UCSD-AML1 (cell line): ENCODE measurements at regions not wholly inside any gene's neighbourhood (a gene's known extent, or its start where the extent isn't known, plus 50 kb on each side); places are given as distances from the start of the nearest gene placed in this dataset.
"Not testable (repeated sequence)": the region's sequence is repeated elsewhere in the genome, so short reads cannot be mapped to it uniquely, and the experiment has no call there.

Experiments used
- DNase-seq: peaks from one replicate; lab custom pipeline; 2025; ENCODE audit not compliant: unreplicated experiment; lab: John Stamatoyannopoulos, UW

- DNase-seq: not testable (repeated sequence)
Measured at GRCh38 chr5:177941386-177941785, 54.7 kb downstream of the PROP1 start.

GRCh38 chr5:177939246-177940171, 56.5 kb downstream of the PROP1 start:
- DNase-seq: peak; percentile 51

- DNase-seq: not testable (repeated sequence)
Measured at GRCh38 chr5:177938767-177939166, 57.3 kb downstream of the PROP1 start.

DNA sequence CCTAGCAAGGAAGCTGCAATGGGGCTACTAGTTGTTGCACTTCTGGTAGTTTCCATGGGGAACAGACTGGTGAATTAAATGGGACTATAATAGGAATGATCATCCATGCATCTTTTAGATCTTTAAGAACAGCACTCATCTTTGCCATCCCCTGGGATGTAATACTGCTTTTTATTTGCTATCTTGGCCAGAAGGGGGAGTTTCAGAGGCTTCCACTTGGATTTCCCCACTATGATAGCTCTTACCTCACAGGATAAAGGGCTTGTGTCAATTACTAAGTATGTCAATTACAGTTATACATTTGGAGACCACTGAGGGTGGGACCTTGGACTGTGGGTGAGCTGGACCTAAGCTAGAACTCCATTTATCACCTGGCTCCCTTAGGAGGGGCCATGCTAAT, 61.8 kb downstream of the PROP1 start:
- DNase-seq: not testable (repeated sequence)

DNA sequence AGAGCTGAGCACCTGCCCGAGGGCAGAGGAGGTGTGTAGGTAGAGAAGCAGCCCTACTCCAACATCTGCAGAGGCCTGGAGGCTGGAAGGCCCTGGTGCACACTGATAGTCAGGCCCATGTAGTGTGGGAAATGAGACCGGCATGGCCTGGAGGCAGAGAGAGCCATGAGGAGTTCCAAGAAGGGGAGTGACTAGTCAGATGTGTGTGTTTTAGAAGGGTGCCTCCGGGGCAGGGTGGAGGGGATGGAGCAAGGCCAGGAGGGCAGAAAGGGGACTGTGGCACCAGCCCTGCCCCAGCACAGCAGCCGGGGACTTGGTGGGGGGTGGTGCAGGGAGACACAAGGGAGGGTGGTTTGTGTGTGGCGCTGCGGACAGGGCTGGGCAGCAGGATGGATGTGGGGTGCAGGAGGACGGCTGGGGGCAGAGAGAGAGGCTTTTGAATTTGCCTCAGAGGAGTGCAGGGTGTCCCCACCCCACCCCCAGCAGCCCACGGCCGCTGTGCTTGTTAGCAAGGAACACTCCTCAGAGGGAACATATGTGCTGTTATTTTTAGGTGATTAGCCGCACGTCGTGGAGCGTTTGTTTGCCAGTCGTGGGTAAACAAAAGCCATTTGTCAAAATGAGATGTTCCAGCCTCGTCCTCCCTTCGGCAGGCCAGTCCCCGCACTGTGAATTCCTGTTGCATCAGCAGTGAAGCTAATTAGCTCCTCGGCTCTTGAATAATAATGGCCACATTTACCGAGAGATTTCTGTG, 65.6 kb downstream of the PROP1 start:
- DNase-seq: not testable (repeated sequence)

- not testable (repeated sequence) for DNase-seq
Measured at GRCh38 chr5:177929618-177930017, 66.4 kb downstream of the PROP1 start.

GRCh38 chr5:177927500-177927899, 68.5 kb downstream of the PROP1 start:
- DNase-seq: not testable (repeated sequence)

DNA sequence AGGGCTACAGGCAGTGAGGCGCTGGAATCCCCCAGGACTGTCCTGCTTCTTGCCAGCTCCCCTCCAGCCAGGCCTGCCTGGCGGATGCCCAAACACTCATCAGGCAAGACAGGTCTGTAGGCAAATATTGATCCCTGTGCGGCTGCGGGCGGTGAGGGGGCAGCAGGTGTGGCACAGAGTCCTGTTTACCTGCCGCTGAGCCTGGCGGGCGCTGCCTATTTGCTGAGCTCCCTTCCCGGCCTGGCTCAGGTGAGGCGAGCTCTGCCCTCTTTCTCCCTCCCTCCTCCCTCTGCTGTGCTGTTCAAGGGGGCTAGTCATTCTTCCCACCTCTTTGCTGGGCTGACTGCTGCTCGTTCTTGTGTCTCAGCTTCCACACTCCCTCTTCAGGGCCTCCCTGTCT, 71.5 kb downstream of the PROP1 start:
- DNase-seq: not testable (repeated sequence)

- DNase-seq: not testable (repeated sequence)
Measured at GRCh38 chr5:177923837-177924236, 72.2 kb downstream of the PROP1 start.

DNA sequence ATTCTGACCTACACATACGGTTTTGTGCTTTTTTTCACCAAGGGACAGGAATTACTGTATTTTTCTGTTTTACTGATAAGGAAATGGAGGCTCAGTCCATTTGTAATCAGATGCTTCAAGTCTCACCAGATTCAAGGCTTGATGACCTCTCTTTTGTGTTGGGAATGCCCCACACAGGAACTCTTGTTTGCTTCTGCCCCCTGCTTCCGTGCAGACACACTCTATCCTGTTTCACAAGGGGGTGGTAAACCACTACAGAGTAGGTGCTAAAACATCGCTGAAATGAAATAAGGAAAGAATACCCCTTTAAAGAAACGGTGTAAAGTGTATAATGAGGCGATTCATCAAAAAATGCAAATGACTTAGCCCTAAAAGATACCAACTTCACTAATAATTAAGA, 72.9 kb downstream of the PROP1 start:
- not testable (repeated sequence) for DNase-seq

DNA sequence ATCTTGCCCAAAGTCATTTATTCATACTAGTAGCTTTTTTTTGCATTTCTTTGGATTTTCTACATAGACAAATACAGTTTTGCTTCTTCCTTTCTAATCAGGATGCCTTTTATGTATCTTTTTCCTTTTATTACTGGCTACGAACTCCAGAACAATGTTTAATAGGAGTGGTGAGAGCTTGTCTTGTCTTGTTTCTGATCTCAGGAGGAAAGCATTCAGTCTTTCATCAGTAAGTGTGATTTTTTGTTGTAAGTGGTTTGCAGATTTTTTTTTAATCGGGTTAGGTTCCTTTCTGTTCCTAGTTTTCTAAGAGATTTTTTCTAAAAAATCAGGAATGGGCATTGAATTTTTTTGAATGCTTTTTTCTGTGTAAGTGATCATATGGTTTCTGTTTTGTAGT, 86.8 kb downstream of the PROP1 start:
- DNase-seq: not testable (repeated sequence)

DNA sequence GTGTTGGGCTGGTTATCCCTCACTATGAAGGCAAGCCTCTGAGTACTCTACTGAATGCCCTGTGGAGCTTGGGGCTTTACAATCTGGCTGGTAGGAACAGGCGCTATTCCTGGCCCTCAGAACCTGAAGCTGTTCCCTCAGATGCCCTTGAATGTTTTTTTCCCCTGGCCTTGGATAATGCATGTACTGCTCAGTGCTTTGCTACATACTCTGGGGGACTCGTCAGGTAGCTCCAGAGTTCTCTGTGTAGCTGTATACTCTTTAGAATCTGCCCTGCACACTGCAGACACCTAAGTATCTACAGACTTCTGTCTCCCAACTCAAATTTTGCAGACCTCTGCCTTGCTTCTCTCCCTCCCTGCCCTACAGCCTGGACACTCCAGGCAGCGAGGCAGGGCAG, 93.2 kb downstream of the PROP1 start:
- DNase-seq: not testable (repeated sequence)

DNA sequence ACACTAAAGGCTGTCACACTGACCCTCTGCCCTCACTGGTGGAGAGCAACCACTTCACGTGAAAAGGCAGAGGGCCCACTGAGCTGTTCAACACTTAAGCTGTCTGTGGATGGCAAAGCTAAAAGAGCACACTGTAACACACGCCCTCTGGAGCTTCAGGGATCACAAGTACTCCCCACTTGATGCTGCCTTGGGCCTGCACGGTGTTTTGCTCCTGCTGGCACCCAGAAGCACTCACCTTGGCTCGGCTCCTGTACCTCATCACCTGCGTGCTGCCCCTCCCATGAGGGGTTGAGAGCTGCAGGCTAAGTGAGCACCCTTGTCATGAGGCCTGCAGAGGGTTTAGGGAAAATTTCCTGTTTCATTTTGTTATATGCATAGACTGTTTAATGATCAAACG, 96.0 kb downstream of the PROP1 start:
- not testable (repeated sequence) for DNase-seq

DNA sequence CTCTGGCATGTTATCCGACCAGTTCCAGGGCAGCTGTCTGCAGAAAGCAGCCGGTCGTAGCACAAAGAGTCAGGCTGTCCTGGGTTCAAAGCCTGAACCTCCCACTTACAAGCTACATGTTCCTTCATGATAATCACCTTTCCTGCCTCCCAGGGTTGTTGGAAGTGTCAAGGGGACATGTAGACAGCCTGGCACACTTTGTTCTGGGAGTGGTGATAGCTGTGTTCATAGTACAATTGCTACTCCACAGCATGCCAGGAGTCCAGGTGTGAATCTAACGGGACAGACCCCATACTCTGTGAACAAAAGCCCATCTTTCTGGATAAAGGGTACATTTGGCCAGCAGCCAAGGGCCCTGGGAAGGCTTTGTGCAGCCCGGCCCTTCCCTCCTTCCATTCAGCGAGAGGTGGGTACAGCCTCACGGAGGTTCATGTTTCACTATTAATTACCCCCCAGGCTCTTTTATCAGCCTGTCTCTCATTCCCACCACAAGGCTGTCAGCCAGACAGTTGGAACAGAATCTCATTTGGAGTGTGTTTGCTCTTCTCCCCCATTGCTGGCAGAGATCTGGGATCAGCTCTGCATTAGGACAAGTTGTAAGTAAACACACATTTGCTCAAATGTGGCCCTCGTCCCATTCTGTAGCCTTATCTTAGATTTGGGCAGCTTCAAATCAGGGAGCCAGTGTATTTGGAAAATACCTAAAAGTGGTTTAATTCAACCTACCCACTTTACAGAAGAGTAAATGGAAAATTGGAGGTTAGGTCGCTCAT, 101.2 kb downstream of the PROP1 start:
- not testable (repeated sequence) for DNase-seq

DNA sequence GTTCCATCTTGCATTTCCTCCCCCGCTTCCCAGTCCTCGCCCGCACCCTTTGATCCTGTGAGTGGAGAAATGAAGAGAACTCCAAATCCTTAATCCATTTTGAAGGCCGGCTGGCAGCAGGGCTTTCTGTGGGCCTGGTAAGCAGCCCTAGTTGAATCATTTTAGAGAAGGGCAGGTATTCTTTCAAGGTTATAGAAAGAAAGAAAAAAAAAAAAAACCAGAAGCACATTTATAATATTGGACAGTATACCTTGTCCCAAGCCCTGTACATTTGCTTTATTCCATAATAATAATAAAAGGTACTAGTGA, 103.7 kb downstream of the PROP1 start:
- DNase-seq: not testable (repeated sequence)

GRCh38 chr5:177891547-177892356, 104.3 kb downstream of the PROP1 start:
- DNase-seq: not testable (repeated sequence)

DNA sequence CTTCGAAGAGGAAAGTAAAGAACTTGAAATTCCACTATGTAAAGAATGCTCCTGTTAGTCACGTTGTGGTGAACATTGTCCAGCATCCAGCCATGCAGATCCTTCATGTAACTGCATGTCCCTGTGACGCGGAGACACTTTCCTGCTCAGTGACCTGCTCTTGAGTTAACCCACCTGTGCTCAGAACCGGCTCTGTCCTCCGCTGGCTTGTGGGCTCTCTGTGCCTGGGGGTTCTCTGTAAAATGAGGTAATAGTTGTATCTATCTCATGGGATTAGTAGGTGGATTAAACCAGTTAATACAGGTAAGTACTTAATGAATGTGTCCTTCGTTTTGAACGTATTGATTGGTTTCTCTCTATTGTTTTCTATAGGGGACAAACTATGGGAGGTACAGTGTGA, 100.6 kb upstream of the FAM153A start:
- DNase-seq: not testable (repeated sequence)

DNA sequence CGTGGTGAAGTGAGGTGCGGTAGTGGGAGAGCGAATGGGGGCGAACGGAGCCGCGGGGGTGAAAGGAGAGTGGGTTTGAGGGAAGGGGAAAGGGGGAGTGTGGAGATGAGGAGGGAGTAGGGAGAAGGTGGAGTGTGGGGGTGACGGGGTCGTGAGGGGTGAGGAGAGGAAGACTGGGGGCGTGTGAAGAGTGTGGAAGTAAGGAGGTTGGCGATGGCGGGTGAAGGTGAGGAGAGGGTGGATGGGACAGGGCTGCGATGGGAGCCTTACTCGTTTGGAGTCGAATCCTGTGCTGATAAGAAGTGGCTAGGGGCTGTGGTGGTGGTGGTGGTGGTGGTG, 93.2 kb upstream of the FAM153A start:
- not testable (repeated sequence) for DNase-seq

DNA sequence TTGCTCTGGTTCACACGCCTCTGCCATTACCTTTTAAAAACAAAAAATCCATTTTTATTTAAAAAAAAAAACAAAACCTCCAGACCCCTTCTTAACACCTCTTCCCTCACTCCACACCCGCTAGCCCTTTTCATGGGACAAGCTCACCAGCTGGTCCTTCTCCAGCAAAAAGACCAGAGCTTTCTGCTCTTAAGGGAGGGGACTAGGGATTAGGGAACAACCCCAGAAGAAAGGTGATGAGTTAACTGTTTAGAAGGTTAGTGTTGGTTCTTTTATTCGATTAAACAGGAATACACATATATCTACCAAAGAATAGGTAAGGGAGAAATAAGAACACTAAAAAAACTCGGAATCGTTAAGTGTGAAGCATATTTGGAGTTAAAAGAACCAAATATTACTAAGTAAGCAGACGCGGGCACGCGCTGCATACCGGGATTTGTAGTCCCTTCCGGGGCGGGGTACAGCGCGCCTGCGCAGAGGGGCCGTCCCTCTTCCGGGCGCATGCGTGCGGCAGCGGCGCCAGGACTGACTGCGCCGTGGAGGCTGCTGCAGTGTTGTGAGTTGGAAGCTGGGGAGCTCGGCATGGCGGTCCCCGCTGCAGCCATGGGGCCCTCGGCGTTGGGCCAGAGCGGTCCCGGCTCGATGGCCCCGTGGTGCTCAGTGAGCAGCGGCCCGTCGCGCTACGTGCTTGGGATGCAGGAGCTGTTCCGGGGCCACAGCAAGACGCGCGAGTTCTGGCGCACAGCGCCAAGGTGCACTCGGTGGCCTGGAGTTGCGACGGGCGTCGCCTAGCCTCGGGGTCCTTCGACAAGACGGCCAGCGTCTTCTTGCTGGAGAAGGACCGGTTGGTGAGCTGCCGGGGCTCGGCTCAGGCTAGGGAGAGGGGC, 92.6 kb upstream of the FAM153A start:
- DNase-seq: not testable (repeated sequence)
